SK-MEL-5 (cell line): ENCODE measurements at regions not wholly inside any gene's neighbourhood (a gene's known extent, or its start where the extent isn't known, plus 50 kb on each side); places are given as distances from the start of the nearest gene placed in this dataset.
"Not testable (repeated sequence)": the region's sequence is repeated elsewhere in the genome, so short reads cannot be mapped to it uniquely, and the experiment has no call there.

Experiments
- DNase-seq: peaks from one replicate; pipeline ENCODE4 v3.0.0-alpha.2; 2016; ENCODE audit warnings: low read depth, low spot score
- in situ Hi-C: cut with HindIII; loops from 2 replicates; pipeline ENCODE4 v1.10.0; 2016; ENCODE audit warnings: low sequenced_read_pairs, high pct_unique_total_duplicates, low pct_unique_long_range_greater_than_20kb

DNA sequence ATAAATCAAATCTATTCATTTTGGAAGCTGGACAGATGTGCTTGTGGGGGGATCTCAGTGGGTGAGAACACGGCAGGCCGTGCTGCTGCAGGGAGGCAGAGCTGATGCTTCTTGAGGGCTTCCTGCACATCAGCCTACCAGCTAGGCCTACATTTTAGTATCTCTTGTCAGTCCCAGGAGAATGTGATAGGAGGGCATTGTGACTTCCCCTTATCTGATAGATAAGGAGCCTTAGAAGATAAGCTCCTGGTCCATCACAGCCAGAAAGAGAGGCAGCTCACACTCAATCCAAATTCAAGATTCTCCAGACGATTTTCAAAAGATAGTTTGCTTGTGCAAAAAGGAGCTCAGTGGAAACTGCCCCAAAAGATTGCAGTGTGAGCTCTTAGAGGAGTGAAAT is 89.0 kb downstream of the SHANK2 start:
- in situ Hi-C loops, result no loop called here
- no peak for DNase-seq

- no peak for DNase-seq
- in situ Hi-C loops, result no loop called here
These were observed 93.4 kb downstream of the SHANK2 start for GRCh38 chr11:71158936-71159335.

DNA sequence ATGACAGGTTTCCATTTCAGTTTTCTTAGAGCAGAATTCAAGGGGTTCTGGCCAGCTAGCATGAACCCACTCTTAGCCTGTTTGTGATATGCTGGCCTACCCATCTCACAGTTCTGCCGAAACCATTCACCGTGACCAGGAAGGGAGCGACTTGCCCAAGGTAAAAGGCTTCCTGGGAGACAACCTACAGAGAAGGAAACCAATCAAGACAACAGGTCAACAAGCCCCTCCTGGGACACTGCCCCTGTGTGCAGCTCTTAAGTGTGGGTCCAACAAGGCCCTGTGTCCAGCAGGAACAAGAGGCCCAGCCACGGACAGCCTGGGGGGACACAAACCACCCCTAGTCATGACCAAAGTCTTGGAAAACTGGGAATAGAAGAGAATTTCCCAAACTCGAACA is 94.7 kb downstream of the SHANK2 start:
- in situ Hi-C loops, DNase-seq: not testable (repeated sequence)

DNA sequence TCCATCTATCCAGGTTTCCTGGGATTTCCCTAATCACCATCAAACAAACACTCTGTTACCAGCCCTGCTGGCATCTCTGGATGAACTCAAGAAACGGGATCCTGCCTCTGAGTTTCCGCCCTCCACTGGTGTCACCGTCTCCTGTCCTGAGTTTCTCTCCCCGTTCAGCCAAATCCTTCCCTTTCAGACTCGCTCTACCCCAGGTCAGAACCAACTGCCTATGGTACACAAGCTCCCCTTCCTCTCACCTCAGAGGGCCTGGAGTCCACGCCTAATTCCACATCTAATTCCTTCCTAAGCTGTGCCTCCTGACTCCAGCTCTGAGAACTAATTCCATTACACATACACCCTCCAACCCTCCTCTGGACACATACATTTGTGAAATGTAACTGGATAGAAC is 96.1 kb downstream of the SHANK2 start:
- DNase-seq, result no peak
- in situ Hi-C loops, result no loop called here

DNA sequence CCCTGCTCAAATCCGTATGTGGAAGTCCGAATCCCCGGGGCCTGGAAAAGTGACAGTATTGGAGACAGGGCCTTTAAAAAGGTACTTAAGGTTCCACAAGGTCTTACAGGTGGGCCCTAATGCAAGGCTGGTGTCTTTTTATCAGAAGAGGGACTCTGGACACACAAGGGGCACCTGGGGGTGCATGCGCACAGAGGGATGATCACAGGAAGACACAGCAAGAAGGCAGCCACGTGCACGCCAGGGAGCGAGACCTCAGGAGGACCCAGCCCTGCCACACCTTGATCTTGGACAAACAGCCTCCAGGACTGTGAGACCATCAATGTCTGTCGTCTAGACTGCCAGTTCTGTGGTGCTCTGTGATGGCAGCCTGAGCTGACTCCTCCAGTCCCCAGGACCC is 96.5 kb downstream of the SHANK2 start:
- DNase-seq, result no peak
- in situ Hi-C loops, result no loop called here

GRCh38 chr11:71154261-71154805 is 98.0 kb downstream of the SHANK2 start:
- DNase-seq, result no peak
- in situ Hi-C loops, result no loop called here

DNA sequence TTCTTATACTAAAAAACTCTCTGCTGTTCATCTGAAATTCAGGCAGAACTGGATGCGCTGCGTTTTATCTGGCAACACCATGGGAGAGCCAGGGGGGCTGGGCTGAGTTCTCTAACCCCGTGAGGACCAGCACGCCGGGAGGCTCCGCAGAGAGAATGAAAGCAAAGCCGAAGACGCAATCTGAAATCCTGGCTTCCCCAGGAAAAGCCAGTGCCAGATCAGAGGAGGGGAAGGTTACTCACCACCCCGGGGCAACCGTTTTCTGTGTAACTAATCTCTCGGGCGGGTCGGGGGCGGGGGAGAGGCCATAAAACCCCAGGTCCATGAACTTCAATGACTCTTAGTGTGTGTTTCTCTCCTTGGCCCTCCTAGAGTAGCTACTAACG is 99.4 kb downstream of the SHANK2 start:
- in situ Hi-C loops, result no loop called here
- peak; percentile 45 for DNase-seq

GRCh38 chr11:71152312-71153004 is 99.9 kb downstream of the SHANK2 start:
- in situ Hi-C loops, DNase-seq: not testable (repeated sequence)

DNA sequence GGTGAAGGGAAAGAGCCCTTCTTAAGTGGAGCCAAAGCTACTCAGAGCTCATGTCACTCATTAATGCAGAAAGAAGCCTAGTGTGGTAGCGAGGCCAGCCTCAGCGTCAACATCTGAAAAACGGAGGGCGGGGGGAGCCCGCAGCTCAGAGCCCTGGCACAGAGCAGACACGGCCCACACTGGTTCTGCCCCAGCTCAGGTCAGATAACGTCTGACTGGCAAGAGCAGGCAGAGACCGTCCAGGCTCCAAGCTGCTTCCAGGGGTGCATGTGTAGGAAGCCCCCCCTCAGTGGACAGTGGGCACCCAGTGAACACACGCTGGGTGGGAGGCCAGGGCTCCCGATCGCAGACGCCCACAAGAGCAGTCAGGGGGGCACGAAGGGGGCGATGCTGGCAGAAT is 100.8 kb downstream of the SHANK2 start:
- no peak for DNase-seq
- in situ Hi-C loops, result no loop called here

- in situ Hi-C loops, result no loop called here
- DNase-seq, result no peak
These were observed 101.5 kb downstream of the SHANK2 start for GRCh38 chr11:71150859-71151258.

DNA sequence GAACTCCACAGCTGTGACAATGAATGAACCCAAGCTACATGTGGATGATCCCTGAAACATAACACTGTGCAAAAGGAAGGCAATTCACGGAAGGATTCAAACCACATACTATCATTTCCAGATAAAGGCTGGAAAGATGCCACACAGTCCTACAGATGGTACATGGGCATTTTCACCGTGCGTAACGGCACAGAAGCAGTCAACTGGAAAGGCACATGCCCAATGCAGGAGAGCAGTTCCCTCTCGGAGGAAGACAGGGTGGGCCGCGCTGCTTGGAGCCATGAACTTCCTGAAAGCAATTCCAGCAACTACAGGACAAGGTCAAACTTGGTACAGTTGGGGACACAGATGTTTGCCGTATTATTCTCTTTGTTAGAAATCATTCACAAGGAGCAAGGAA is 103.7 kb downstream of the SHANK2 start:
- in situ Hi-C loops, result no loop called here
- DNase-seq, result no peak

DNA sequence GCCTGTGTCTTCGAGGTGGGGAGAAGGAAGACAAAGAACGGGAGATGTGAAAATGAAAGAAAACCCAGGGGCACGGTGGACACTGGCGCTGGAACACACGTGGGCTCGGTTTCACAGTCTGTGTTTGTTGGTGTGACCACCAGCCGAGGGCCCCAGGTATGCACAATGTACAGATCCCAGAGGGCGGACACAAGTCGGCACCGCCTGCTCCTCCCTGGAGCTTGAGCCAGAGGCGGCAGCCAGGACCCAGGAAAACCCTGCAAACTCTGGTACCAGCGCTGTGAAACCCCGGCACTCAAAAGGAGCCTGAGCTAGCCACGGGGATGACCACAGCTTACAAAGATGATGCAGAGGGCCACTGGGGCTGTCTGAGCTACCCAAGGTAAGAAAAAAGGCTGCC is 105.0 kb downstream of the SHANK2 start:
- no peak for DNase-seq
- in situ Hi-C loops, result no loop called here

DNA sequence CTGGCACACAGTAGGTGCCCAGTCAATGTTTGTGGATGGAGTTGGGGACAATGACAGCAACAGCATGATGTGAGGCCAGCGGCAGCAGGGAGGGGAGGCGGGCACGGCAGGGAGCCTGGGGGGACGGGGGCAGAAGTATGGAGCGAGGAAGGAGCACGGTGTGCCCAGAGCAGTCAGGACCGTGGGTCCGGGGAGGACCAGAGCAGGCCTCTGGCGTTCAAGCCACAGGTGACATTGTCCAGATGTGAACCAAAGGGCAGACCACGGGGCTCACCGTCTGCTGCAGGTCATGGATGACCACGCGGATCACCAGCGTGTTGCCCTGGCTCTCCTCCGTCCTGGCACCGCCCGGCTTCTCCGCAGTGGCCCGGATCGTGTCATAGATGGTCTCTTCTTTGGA is 105.5 kb downstream of the SHANK2 start:
- in situ Hi-C loops, result no loop called here
- DNase-seq, result no peak

GRCh38 chr11:71145988-71146824 is 106.2 kb downstream of the SHANK2 start:
- DNase-seq, result no peak

GRCh38 chr11:71145368-71145767 is 107.0 kb downstream of the SHANK2 start:
- in situ Hi-C loops, result no loop called here
- no peak for DNase-seq

More at GRCh38 chr11:71145988-71146824, 106.2 kb downstream of the SHANK2 start:
- in situ Hi-C loops, result no loop called here

DNA sequence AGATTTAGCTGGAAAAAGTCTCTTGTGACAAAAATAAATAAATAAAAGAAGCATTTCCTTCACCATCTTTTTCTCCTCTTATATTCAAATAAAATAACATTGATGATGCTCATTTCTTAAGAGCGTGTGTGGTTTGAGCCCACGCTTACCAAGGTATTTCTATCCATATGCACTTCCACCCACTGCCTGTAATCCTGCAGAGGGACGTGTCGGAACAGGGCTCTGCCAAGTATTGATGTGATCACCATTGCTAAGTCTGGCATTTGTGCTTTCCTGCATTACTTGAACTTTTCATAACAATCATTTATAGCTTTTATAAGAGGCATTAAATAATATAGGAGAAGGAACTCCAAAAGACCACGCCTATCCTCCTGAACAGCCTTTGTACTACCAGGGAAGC is 107.6 kb downstream of the SHANK2 start:
- DNase-seq, result no peak
- in situ Hi-C loops, result no loop called here

GRCh38 chr11:71144010-71144409 is 108.4 kb downstream of the SHANK2 start:
- in situ Hi-C loops, result no loop called here
- DNase-seq, result peak; percentile 39

DNA sequence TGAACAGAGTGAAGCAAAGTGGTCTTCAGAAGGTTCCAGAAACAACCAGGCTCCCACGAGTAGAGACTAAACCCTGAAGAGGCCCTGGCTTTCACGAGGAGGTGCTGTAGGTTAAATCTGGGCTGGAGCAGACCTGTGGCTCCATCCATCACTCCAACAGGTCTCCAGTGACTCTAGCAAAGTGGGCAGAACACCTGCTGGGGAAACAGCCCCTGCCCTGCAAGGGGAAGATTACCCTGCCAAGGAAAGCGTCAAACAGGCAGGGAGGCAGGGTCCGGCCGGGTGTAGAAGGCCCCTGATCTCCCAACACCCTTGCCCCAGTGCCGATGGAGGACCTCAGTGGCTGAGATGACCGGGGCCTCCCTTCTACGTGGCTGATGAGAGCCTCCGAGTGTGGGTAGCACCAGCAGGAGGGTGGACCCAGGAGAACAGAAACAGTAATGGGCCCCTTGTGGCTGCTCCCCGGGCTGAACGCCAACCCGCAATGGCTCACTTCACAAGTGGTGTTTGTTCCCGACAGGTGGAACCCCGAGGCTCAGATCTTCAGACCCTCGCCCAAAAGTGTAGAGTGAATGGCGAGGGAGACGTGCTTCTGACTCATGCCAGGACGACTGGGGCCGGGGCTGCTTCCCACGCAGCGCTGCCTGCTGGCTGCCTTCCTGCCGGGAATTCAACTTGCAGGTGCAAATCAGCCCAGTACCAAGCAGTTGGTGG is 112.0 kb downstream of the SHANK2 start:
- no peak for DNase-seq
- in situ Hi-C loops, result no loop called here
